ENCODE measurements at regions not wholly inside any gene's neighbourhood (a gene's known extent, or its start where the extent isn't known, plus 50 kb on each side); places are given as distances from the start of the nearest gene placed in this dataset.
A peak's percentile ranks its signal among the peaks of the same experiment; 100 is the strongest.

DNA sequence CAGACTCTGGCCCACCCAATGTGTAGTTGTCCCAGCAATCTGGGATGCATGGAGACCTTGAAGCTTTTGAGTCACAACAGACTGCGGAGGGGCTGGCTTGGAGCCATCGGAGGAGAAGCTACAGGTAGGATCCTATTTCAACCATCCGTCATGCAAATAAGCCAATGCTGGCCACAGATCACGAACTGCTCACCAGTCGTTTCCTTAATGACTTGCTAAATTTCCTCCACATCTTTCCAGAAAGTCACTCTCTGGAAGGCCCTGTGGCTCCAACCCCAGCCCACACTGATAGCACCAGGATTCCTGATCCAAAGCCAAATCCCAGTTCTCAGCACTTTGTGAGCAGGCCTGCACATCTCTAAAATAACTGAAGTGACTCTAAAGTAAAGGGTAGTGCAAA lies 321.3 kb downstream of the RAB28 start:
- TF ChIP-seq, protein P1, sequence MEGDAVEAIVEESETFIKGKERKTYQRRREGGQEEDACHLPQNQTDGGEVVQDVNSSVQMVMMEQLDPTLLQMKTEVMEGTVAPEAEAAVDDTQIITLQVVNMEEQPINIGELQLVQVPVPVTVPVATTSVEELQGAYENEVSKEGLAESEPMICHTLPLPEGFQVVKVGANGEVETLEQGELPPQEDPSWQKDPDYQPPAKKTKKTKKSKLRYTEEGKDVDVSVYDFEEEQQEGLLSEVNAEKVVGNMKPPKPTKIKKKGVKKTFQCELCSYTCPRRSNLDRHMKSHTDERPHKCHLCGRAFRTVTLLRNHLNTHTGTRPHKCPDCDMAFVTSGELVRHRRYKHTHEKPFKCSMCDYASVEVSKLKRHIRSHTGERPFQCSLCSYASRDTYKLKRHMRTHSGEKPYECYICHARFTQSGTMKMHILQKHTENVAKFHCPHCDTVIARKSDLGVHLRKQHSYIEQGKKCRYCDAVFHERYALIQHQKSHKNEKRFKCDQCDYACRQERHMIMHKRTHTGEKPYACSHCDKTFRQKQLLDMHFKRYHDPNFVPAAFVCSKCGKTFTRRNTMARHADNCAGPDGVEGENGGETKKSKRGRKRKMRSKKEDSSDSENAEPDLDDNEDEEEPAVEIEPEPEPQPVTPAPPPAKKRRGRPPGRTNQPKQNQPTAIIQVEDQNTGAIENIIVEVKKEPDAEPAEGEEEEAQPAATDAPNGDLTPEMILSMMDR (IDR thresholded peaks at IDR 0.05; ENCODE audit: low read depth, low read length, missing control alignments), result no peak
- DNase-seq, result no peak
- H3K36me3 ChIP-seq (replicated peaks), result no peaks in the 10 kb centered on the region
- H3K27me3 ChIP-seq (replicated peaks), result no peaks in the 10 kb centered on the region
- no peak overlapping the region for H3K4me3 ChIP-seq (ENCODE audit: low read depth, low read length)
- H3K27ac ChIP-seq, result no peak overlapping the region
- in situ Hi-C loops (cut with HindIII; ENCODE audit: low pct_ligation_motif_present, low sequenced_read_pairs), result no loop called here

DNA sequence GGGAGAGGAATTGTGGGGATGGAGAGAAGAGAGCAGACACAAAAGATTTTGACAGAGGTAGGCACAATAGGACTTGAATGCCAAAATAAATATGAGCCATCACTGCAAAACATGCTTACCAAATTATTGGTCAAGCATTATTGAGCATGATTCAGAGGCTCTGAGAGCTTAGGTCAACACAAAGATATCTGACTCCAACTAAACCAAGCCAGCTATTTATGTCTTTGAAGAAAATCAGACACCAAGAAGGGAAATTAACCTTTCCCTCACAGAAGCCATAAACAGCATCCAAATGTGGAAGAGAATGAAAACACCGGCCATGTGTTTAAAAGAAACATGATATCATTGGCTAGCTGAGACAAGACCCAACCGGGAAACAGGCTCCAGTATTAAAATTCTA lies 323.2 kb downstream of the RAB28 start:
- TF ChIP-seq, protein P1 (IDR thresholded peaks at IDR 0.05; ENCODE audit: low read depth, low read length, missing control alignments), result no peak
- DNase-seq, result peak; percentile 39
- Histone ChIP-seq H3K4me3 (ENCODE audit: low read depth, low read length) (no peak overlapping the region), H3K27ac (no peak overlapping the region), H3K36me3 (replicated peaks) (no peaks in the 10 kb centered on the region), H3K27me3 (replicated peaks) (no peaks in the 10 kb centered on the region)
- in situ Hi-C loops (cut with HindIII; ENCODE audit: low pct_ligation_motif_present, low sequenced_read_pairs), result no loop called here

DNA sequence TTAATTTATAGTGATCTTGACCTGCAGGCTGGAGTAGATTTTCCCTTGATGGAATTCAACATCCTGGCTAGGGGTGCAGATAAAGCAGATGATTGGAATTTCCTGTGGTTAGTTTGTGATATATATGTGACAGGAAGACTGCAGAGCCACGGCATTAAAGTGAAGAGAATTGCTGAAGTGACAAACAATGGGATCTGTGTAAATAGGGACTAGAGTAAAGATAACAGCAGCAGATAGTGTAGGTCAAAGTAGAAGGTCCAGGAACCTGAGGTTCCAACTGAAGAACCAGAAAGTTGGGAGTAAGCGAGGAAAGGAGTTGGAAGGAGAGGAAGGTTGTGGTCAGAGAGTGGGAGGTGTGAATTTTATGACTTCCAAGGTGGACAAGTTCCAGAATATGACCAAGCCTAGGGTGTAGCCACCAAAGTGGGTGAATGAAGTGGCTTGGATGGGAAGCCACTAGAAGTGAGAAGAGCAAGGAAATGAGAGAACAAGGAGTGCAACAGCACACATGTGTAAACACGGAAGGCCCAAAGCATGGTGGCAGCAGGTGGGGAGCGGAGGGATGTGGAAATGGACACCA lies 325.0 kb downstream of the RAB28 start:
- Histone ChIP-seq H3K36me3 (replicated peaks) (no peaks in the 10 kb centered on the region), H3K27me3 (replicated peaks) (no peaks in the 10 kb centered on the region), H3K4me3 (ENCODE audit: low read depth, low read length) (no peak overlapping the region), H3K27ac (no peak overlapping the region)
- DNase-seq, result no peak
- in situ Hi-C loops (cut with HindIII; ENCODE audit: low pct_ligation_motif_present, low sequenced_read_pairs), result no loop called here
- TF ChIP-seq, protein P1 (IDR thresholded peaks at IDR 0.05; ENCODE audit: low read depth, low read length, missing control alignments), result no peak

DNA sequence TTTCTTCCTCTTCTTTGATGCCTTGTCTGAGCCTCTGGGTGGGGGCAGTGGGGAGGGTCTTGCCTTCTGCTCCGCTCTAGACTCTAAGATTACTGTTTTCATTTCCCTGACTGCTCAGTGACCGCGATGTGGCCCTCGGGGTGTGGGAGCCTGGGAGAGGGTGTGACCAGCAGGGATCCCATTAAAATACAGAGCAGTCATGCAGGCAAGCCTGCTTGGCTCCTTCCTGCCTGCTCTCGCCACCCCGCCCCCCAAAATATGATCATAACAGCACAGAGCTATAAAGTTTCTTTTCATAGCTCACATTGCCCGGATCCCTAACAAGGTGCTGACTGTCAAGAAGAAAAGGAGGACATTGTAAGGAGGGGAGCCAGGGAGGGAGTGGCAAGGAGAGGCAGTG lies 332.9 kb downstream of the RAB28 start:
- in situ Hi-C loops (cut with HindIII; ENCODE audit: low pct_ligation_motif_present, low sequenced_read_pairs), result no loop called here
- Histone ChIP-seq H3K36me3 (replicated peaks) (no peaks in the 10 kb centered on the region), H3K27ac (no peak overlapping the region), H3K27me3 (replicated peaks) (no peaks in the 10 kb centered on the region), H3K4me3 (ENCODE audit: low read depth, low read length) (no peak overlapping the region)
- DNase-seq, result no peak
- TF ChIP-seq, protein P1 (IDR thresholded peaks at IDR 0.05; ENCODE audit: low read depth, low read length, missing control alignments), result no peak

DNA sequence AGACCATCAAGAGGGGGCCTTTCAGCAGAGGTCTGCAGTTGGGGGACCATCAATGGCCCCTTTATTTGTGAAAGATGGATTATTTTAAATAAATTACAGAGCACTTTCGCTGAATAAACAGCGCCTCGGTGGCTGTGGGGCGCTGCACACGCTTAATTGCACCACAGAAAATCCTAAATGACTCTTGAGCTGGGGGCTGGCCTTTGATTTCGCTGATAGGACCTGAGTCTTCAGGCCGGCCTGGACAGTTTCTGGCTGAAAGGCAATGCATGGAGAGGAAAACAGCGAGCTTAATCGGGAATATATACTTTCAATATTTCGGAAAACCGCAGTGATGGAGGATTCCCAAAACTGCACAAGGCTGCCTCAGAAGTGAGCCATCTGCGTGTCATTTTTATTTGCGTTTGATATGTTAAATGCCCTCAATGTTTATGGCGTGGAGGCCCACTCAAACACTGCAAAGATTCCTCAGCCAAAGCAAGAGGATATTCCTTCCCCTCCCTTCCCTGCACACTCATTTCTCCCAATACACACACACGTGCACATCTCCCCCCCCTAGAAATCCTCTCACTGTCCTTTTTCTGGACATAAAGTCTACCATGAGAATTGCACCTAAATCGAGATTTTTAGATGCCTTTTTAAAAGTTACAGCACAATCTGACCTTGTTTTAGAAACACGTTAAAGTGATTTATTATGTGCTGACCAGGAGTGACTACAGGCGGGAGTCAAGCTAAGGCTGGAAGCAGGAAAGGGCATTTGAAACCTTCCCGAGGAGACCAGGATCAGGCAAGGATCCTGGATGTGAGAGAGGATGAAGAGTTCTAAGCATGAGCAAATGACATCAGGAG lies 340.7 kb downstream of the RAB28 start:
- Histone ChIP-seq H3K4me3 (ENCODE audit: low read depth, low read length) (no peak overlapping the region), H3K27me3 (replicated peaks) (no peaks in the 10 kb centered on the region), H3K27ac (no peak overlapping the region), H3K36me3 (replicated peaks) (no peaks in the 10 kb centered on the region)
- in situ Hi-C loops (cut with HindIII; ENCODE audit: low pct_ligation_motif_present, low sequenced_read_pairs), result no loop called here
- TF ChIP-seq, protein P1 (IDR thresholded peaks at IDR 0.05; ENCODE audit: low read depth, low read length, missing control alignments), result no peak
- DNase-seq, result no peak
